ENCODE measurements at regions not wholly inside any gene's neighbourhood (a gene's known extent, or its start where the extent isn't known, plus 50 kb on each side); places are given as distances from the start of the nearest gene placed in this dataset.

- no peak for TF ChIP-seq SIN3A (IDR thresholded peaks at IDR 0.05; ENCODE audit: borderline replicate concordance, insufficient read depth, low read length)
- TF ChIP-seq TAF1 (IDR thresholded peaks at IDR 0.05; ENCODE audit: borderline replicate concordance, insufficient read depth, low read length), result no peak
These were observed 241.6 kb upstream of the CD180 start for GRCh38 chr5:67437905-67438845.

Data from PFSK-1 (cell line).